A673 (cell line): ENCODE measurements at regions not wholly inside any gene's neighbourhood (a gene's known extent, or its start where the extent isn't known, plus 50 kb on each side); places are given as distances from the start of the nearest gene placed in this dataset.

Experiments used
- EZH2 ChIP-seq: fragments of 200-600 bp; sonication (generic); IDR thresholded peaks from 2 replicates; pipeline ENCODE4 v1.6.1; 2017; ENCODE audit warnings: borderline replicate concordance, low read depth, mild to moderate bottlenecking, mixed read lengths, antibody characterized with exemption, low read length; ENCODE audit not compliant: poor library complexity, severe bottlenecking
- TF ChIP-seq, protein P1 (sequence below): fragments of 300-800, 200-600 bp; sonication (generic); conservative IDR thresholded peaks from 2 replicates; pipeline ENCODE4 v1.5.1; 2017; ENCODE audit warnings: low read depth, mild to moderate bottlenecking, antibody characterized with exemption, low read length, moderate library complexity, mixed read lengths

DNA sequence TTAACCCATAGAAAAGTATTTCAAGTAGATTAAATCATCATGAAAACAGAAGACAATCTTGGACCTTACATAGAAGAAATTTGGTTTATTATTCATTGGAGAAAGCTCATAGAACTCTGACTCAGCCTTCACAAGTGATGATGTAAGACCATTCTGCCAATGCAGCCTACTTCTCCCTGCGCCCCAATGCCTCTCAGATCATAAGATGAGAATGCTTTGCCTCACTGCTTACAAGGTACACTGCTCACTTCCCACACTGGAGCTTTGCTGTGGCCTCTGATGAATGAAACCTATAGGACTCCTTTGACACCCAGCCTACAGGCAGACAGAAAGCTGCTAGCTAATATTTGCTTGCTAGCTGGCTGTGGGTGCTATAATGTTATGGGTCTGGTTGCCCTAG lies 569.4 kb upstream of the STEAP1 start:
- TF ChIP-seq, protein P1, sequence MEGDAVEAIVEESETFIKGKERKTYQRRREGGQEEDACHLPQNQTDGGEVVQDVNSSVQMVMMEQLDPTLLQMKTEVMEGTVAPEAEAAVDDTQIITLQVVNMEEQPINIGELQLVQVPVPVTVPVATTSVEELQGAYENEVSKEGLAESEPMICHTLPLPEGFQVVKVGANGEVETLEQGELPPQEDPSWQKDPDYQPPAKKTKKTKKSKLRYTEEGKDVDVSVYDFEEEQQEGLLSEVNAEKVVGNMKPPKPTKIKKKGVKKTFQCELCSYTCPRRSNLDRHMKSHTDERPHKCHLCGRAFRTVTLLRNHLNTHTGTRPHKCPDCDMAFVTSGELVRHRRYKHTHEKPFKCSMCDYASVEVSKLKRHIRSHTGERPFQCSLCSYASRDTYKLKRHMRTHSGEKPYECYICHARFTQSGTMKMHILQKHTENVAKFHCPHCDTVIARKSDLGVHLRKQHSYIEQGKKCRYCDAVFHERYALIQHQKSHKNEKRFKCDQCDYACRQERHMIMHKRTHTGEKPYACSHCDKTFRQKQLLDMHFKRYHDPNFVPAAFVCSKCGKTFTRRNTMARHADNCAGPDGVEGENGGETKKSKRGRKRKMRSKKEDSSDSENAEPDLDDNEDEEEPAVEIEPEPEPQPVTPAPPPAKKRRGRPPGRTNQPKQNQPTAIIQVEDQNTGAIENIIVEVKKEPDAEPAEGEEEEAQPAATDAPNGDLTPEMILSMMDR = no peak
- TF ChIP-seq EZH2 = no peak
